ENCODE measurements at regions not wholly inside any gene's neighbourhood (a gene's known extent, or its start where the extent isn't known, plus 50 kb on each side); places are given as distances from the start of the nearest gene placed in this dataset.

GRCh38 chr12:124642105-124642504 is 74.7 kb upstream of the NCOR2 start:
- TF ChIP-seq POLR2A (IDR thresholded peaks at IDR 0.05; ENCODE audit: low read depth, low read length), result no peak
- no peak for TF ChIP-seq CTCF (conservative IDR thresholded peaks at IDR 0.05; ENCODE audit: low read depth, low read length)
- no peak for TF ChIP-seq CEBPB (IDR thresholded peaks at IDR 0.05; ENCODE audit: low read depth, low read length)
- TF ChIP-seq RFX5 (IDR thresholded peaks at IDR 0.05; ENCODE audit: low read depth, low read length), result no peak
- no peak for TF ChIP-seq RCOR1 (IDR thresholded peaks at IDR 0.05; ENCODE audit: insufficient replicate concordance, low read length)
- TF ChIP-seq ELK1 (IDR thresholded peaks at IDR 0.05; ENCODE audit: borderline replicate concordance, low read depth, low read length), result no peak
- TF ChIP-seq MXI1 (IDR thresholded peaks at IDR 0.05; ENCODE audit: borderline replicate concordance, low read depth, low read length), result no peak
- TF ChIP-seq RAD21 (IDR thresholded peaks at IDR 0.05; ENCODE audit: low read length), result no peak
- no peak for TF ChIP-seq BHLHE40 (IDR thresholded peaks at IDR 0.05; ENCODE audit: low read depth, low read length)
- TF ChIP-seq CHD1 (IDR thresholded peaks at IDR 0.05; ENCODE audit: low read depth, low read length), result no peak
- TF ChIP-seq MAFK (IDR thresholded peaks at IDR 0.05; ENCODE audit: low read depth, low read length), result no peak
- TF ChIP-seq USF2 (IDR thresholded peaks at IDR 0.05; ENCODE audit: low read depth, low read length), result no peak
- POLR2A ChIA-PET (ENCODE audit: unreplicated experiment), result interaction anchor here (0.6 kb wide), 1 partner anchor 271 kb away, joined by 5 read pairs; no protein-coding TSS in a partner anchor
- no CpG with 5 or more reads among the region's 8 CpGs for WGBS, 2 experiments (ENCODE audit: extremely low coverage in 2 of 2, insufficient read length in 1 of 2)

More at GRCh38 chr12:124642105-124642504, 74.7 kb upstream of the NCOR2 start:
- Histone ChIP-seq H4K8ac (ENCODE audit: low read depth in 2 of 2, low read length in 2 of 2) (no peak overlapping the region), H2BK15ac (ENCODE audit: low read depth, low read length) (no peak overlapping the region), H3K27me3 (ENCODE audit: control insufficient read depth, insufficient read depth, low read length) (0 out of 2 replicates have a peak, but pooled peaks cover 2% of the 10 kb centered on the region), H2AK9ac (replicated peaks; ENCODE audit: low read depth, low read length, poor library complexity) (no peak overlapping the region), H3K9me1 (ENCODE audit: insufficient read depth, low read length) (no peaks in the 10 kb centered on the region), H4K5ac (ENCODE audit: low read depth, low read length) (no peak overlapping the region), H3K4me3 (ENCODE audit: insufficient read depth, low read depth, low read length) (no peak overlapping the region), H3K14ac (replicated peaks; ENCODE audit: low read depth, low read length) (no peak overlapping the region), H2AFZ (replicated peaks; ENCODE audit: low read length, poor library complexity) (no peak overlapping the region), H3K4me1 (ENCODE audit: control insufficient read depth, insufficient read depth, low read length) (no peaks in the 10 kb centered on the region; the same call in 1 of the 2 replicates), H3K4ac (ENCODE audit: low read depth, low read length) (no peak overlapping the region), H3K18ac (ENCODE audit: low read depth, low read length) (no peak overlapping the region), H4K91ac (ENCODE audit: insufficient read depth, low read depth, low read length) (no peak overlapping the region), H3K56ac (ENCODE audit: extremely low read depth, insufficient read depth, low read length) (no peak overlapping the region), H3K27ac (ENCODE audit: insufficient read depth, low read length) (no peak overlapping the region), H3K9me3 (ENCODE audit: control insufficient read depth, insufficient read depth, low read length) (peaks cover 14% of the 10 kb centered on the region; the same call in 1 of the 2 replicates), H2BK120ac (ENCODE audit: low read depth, low read length) (no peak overlapping the region), H2AK5ac (ENCODE audit: low read depth, low read length) (no peak overlapping the region), H3K9ac (ENCODE audit: low read depth, low read length) (no peak overlapping the region), H2BK20ac (ENCODE audit: low read depth, low read length) (no peak overlapping the region), H3K79me1 (ENCODE audit: low read depth in 1 of 2, low read length in 2 of 2) (no peaks in the 10 kb centered on the region), H2BK5ac (ENCODE audit: low read depth, low read length, poor library complexity, severe bottlenecking) (no peak overlapping the region), H4K20me1 (ENCODE audit: insufficient read depth, low read length) (no peaks in the 10 kb centered on the region), H3K36me3 (ENCODE audit: control insufficient read depth, insufficient read depth, low read length) (no peaks in the 10 kb centered on the region), H3K4me2 (ENCODE audit: low read depth, low read length) (no peak overlapping the region), H3K23ac (ENCODE audit: low read depth, low read length) (no peak overlapping the region)
- DNase-seq (no peak), ATAC-seq (ENCODE audit: low read depth) (peak; percentile 27; the same call in 1 of the 2 replicates)
- no TSS peak for BruUV-seq (replicated peaks)
- intact Hi-C loops (cut with micrococcal nuclease), result no loop called here
- in situ Hi-C loops (cut with MboI; ENCODE audit: low sequenced_read_pairs), result no loop called here
- dilution Hi-C loops (cut with HindIII; ENCODE audit: low sequenced_read_pairs, unreplicated experiment), result no loop called here
- CTCF ChIA-PET, result no interaction called here

Measured in IMR-90 (cell line).